IPS-15b (cell line): ENCODE measurements at regions not wholly inside any gene's neighbourhood (a gene's known extent, or its start where the extent isn't known, plus 50 kb on each side); places are given as distances from the start of the nearest gene placed in this dataset.

ENCODE experiments used
- H3K27me3 ChIP-seq: one replicate; pipeline ENCODE4 v1.6.1; 2013; ENCODE audit warnings: low read length; ENCODE audit not compliant: control insufficient read depth, insufficient read depth
- H3K36me3 ChIP-seq: one replicate; pipeline ENCODE4 v1.6.1; 2013; ENCODE audit warnings: low read length; ENCODE audit not compliant: control insufficient read depth, insufficient read depth
- H3K4me1 ChIP-seq: one replicate; pipeline ENCODE4 v1.6.1; 2013; ENCODE audit warnings: mild to moderate bottlenecking, low read length; ENCODE audit not compliant: control insufficient read depth, insufficient read depth
- H3K4me3 ChIP-seq: one replicate; pipeline ENCODE4 v1.5.1; 2013; ENCODE audit warnings: low read depth, low read length
- H3K9ac ChIP-seq: one replicate; pipeline ENCODE4 v1.6.1; 2013; ENCODE audit warnings: low read depth, mild to moderate bottlenecking, low read length
- H3K9me3 ChIP-seq: one replicate; pipeline ENCODE4 v1.6.1; 2013; ENCODE audit warnings: mild to moderate bottlenecking, low read length; ENCODE audit not compliant: control insufficient read depth, insufficient read depth

DNA sequence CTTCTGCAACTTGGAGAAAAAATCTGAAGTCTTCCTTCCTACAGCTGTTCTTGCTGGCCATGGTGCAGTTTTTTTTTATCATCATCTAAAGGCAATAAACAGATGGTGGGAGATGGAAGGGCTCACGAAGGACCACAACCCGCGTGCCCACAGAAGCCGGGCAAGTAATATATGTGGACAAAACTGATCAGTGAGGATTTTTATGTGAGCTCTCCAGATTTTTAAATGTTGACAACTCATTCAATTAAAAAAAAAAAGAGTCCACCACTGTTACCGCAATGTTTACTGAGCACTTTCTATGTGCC, 55.9 kb upstream of the CREB1 start:
- H3K4me1 ChIP-seq = peaks cover 9% of the 10 kb centered on the region
- H3K4me3 ChIP-seq = no peak overlapping the region
- H3K9me3 ChIP-seq = no peaks in the 10 kb centered on the region
- H3K9ac ChIP-seq = no peak overlapping the region
- H3K36me3 ChIP-seq = no peaks in the 10 kb centered on the region
- no peaks in the 10 kb centered on the region for H3K27me3 ChIP-seq

DNA sequence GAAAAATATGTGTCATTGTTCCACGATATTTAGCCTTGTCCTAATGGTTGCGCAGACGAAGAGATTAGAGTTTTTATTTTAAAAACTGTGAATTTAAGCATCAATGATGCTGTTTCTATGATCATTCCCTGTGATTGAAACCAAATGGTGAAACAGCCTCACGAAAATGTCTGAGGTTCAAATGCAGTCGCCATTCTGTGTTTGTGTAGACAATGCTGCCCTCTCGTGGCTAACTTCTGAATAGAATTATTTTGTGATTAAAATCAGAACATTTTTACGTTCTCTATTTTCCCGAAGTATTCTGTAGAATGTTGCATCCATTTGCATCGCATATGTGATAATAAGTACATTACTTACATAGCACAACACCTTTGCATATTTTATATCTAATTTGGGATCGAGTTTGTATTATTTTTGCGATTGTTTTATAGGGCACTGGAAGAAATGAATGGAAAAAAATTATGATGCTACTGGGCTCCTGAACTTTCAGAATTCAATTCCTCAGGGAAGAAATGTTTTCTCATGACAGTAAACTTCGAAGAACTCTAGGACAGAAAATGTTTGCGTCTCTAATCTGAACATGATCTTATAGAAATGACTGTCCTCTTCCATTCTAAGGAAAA, 54.8 kb upstream of the CREB1 start:
- no peak overlapping the region for H3K9ac ChIP-seq
- no peak overlapping the region for H3K4me3 ChIP-seq
- H3K36me3 ChIP-seq = no peaks in the 10 kb centered on the region
- H3K4me1 ChIP-seq = peaks cover 9% of the 10 kb centered on the region
- H3K9me3 ChIP-seq = no peaks in the 10 kb centered on the region
- H3K27me3 ChIP-seq = no peaks in the 10 kb centered on the region

- no peaks in the 10 kb centered on the region for H3K27me3 ChIP-seq
- no peak overlapping the region for H3K4me3 ChIP-seq
- no peaks in the 10 kb centered on the region for H3K36me3 ChIP-seq
- no peak overlapping the region for H3K9ac ChIP-seq
- peaks cover 9% of the 10 kb centered on the region for H3K4me1 ChIP-seq
- H3K9me3 ChIP-seq = no peaks in the 10 kb centered on the region
Measured at GRCh38 chr2:207475546-207475945, 54.2 kb upstream of the CREB1 start.

- Histone ChIP-seq H3K4me1 (peaks cover 5% of the 10 kb centered on the region), H3K36me3 (no peaks in the 10 kb centered on the region), H3K9me3 (no peaks in the 10 kb centered on the region)
Measured at GRCh38 chr2:207477896-207478295, 51.9 kb upstream of the CREB1 start.

GRCh38 chr2:207478572-207478971, 51.2 kb upstream of the CREB1 start:
- H3K4me3 ChIP-seq = no peak overlapping the region
- H3K9ac ChIP-seq = no peak overlapping the region
- H3K9me3 ChIP-seq = no peaks in the 10 kb centered on the region
- no peaks in the 10 kb centered on the region for H3K36me3 ChIP-seq
- H3K27me3 ChIP-seq = no peaks in the 10 kb centered on the region
- no peaks in the 10 kb centered on the region for H3K4me1 ChIP-seq

More at GRCh38 chr2:207477896-207478295, 51.9 kb upstream of the CREB1 start:
- Histone ChIP-seq H3K9ac (no peak overlapping the region), H3K4me3 (no peak overlapping the region), H3K27me3 (no peaks in the 10 kb centered on the region)

GRCh38 chr2:207479198-207479785, 50.5 kb upstream of the CREB1 start:
- Histone ChIP-seq H3K27me3 (no peaks in the 10 kb centered on the region), H3K9me3 (no peaks in the 10 kb centered on the region), H3K4me1 (no peaks in the 10 kb centered on the region), H3K9ac (no peak overlapping the region), H3K36me3 (no peaks in the 10 kb centered on the region), H3K4me3 (no peak overlapping the region)
